ENCODE measurements at regions not wholly inside any gene's neighbourhood (a gene's known extent, or its start where the extent isn't known, plus 50 kb on each side); places are given as distances from the start of the nearest gene placed in this dataset.
"Not testable (repeated sequence)": the region's sequence is repeated elsewhere in the genome, so short reads cannot be mapped to it uniquely, and the experiment has no call there.

GRCh38 chr4:36609661-36610060 lies 328.2 kb downstream of the DTHD1 start:
- DNase-seq, result no peak

GRCh38 chr4:36610628-36611027 lies 329.2 kb downstream of the DTHD1 start:
- no peak for DNase-seq

DNA sequence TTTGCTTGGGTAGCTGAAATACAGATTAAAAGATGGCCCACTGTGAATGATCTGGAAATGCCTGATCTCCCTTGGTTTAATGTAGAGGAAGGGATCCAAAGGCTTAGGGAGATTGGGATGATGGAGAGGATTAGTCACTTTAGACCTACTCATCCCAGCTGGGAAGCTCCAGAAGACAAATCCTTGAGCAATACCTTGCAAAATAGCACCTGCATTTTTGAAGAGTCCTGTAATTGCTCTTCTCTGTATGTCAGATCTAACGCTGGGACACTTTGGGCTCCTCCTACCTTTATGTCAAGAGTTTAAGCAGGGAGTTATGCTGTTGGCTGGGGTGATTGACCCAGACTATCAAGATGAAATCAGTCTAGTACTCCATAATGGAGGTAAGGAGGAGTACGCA lies 331.7 kb downstream of the DTHD1 start:
- DNase-seq, result not testable (repeated sequence)

DNA sequence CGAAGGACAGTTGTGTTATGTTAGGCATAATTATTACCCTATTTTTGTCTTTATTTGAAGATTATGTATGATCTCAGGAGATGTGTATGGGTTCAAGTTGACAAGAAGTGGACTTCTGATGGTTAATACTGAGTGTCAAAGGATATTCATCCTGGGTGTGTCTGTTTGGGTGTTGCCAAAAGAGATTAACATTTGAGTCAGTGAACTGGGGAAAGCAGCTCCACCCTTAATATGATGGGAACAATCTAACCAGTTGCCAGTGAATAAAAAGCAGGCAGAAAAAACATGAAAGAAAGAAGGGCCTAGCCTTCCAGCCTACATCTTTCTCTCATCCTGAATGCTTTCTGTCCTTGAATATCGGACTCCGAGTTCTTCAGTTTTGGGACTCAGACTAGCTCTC lies 332.6 kb downstream of the DTHD1 start:
- no peak for DNase-seq

DNA sequence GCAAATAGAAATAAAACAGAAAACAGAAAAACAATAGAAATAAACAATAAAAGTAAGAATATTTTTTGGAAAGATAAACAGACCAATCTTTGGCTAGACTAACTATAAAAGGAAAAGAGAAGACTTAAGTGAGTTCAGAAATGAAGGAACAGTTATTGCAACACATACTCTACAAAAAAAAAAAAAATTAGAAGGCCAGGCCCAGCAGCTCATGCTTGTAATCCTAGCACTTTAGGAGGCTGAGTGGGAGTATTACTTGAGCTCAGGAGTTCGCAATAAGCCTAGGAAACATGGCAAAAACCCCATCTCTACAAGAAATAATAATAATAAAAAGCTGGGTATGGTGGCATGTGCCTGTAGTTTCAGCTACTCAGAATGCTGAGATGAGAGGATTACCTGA lies 336.7 kb downstream of the DTHD1 start:
- DNase-seq, result no peak

- DNase-seq, result no peak
Measured at GRCh38 chr4:36624030-36624429, 342.6 kb downstream of the DTHD1 start.

- DNase-seq, result no peak
Measured at GRCh38 chr4:36638273-36638811, 356.9 kb downstream of the DTHD1 start.

DNA sequence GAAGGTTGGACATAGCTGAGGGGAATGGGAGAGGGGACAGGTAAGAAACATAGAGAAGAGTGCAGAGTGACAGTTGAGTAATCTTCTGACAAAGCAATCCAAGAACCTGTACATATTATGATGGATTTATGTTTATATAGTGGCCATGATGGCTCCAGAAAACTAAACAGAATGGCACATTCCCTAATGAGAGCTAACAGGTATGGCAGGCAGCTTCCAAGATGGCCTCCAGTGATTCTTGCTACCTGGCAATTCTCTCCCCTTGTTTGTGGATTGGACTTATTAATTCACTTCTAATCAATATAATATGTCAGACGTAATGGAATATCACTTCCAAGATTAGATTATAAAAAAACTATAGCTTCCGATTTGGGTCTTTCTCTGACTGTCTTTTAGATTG lies 359.5 kb downstream of the DTHD1 start:
- no peak for DNase-seq

GRCh38 chr4:36651253-36651652 lies 369.8 kb downstream of the DTHD1 start:
- DNase-seq, result no peak

DNA sequence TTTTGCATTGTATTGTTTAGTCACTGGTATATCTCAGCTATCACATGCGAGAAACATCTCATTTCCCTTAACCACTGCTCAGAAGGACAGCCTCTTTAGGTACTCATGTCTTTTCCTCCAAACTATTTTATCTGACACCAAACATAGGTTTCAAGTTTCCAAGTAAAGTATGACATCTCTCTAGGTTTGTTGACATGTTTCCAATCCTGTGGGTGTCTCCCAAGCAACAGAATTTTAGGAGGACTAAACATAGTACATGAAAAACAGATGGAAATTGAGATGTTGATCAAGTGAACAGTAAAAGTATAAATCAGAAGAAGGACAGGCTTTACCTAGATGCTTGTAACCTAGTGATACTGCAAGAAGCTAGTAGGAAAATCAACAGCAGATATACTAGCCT lies 371.4 kb downstream of the DTHD1 start:
- DNase-seq, result no peak

- no peak for DNase-seq
Measured at GRCh38 chr4:36665985-36666527, 384.6 kb downstream of the DTHD1 start.

DNA sequence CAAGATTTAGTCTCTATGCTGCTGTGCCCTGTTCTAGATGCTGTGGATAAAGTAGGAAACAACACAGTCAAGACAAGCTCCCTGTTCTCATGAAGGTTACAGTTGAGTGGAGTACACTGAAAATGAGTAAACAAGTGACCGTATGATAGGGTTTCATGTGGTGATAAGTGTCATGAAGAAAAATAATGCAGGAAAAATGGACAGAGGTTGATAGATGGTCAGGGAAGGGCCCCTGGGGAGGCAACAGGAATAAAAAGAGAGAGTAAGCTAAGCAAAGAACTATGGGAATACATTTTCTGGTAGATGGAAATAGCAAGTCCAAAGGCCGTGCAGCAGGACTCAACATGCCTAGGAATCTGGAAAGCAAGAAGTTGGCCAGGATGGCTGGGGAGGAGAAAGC lies 394.0 kb downstream of the DTHD1 start:
- no peak for DNase-seq

GRCh38 chr4:36676139-36677050 lies 395.0 kb downstream of the DTHD1 start:
- DNase-seq, result no peak

- DNase-seq, result no peak
Measured at GRCh38 chr4:36677112-36677511, 395.7 kb downstream of the DTHD1 start.

DNA sequence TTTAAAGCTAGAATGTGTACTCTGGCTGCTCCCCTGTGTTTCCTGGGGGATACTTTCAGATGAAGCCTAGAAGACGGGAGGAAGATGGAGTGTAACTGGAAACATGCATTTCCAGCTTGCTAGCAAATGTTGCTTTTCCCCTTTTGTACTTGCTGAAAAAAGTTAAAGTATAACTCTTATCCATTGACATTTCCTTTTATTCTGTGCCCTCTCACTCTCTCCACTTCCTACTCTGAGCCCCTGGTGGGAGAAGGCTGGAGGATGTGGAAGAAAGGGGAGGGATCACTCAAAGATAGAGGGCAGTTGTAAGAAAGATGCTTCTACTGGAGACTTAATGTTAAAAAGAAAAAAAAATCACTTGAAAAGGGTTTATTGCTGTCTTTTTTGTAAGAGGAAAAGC lies 396.5 kb downstream of the DTHD1 start:
- no peak for DNase-seq

DNA sequence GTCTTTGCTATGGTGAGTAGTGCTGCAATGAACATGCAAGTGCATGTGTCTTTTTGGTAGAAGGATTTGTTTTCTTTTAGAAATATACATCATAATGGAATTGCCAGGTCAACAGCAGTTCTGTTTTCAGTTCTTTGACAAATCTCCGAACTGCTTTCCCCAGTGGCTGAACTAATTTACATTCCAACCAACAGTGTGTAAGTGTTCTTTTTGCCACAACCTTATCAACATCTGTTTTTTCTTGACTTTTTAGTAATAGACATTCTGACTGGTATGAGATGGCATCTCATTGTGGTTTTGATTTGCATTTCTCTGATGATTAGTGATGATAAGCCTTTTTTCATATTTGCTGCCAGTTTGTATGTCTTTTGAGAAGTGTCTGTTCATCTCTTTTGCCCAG lies 406.3 kb downstream of the DTHD1 start:
- no peak for DNase-seq

DNA sequence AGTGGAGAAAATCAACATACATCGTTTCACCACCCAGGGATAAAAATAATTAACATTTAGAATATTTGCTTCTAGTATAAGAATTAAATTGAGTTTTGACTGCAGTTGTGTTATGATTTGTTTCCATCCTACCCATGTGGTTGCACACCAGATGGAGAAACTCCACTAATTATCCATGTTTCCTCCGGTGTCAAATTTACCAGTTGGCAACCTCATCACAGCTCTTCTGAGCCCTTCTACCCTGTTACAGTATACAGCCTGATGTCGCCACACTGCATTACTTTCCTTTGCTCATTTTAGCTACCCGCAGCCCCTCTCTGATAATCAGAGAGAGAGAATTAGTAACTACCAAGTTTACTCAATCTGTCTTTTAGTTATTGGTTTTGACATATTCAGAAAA lies 411.2 kb downstream of the DTHD1 start:
- no peak for DNase-seq

DNA sequence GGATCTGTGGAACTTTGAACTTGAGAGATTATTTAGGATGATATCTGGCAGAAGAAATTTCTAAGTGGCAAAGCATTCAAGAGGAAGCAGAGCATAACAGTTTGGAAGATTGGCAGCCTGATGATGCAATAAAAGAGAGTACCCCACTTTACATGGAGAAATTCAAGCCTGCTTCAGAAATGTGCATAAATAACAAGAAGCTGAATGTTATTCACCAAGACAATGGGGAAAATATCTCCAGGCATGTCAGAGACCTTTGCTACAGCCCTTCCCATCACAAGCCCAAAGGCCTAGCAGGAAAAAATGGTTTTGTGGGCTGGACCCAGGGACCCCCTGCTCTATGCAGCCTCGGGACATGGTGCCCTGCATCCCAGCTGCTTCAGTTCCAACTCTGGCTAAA lies 420.8 kb downstream of the DTHD1 start:
- DNase-seq, result no peak

DNA sequence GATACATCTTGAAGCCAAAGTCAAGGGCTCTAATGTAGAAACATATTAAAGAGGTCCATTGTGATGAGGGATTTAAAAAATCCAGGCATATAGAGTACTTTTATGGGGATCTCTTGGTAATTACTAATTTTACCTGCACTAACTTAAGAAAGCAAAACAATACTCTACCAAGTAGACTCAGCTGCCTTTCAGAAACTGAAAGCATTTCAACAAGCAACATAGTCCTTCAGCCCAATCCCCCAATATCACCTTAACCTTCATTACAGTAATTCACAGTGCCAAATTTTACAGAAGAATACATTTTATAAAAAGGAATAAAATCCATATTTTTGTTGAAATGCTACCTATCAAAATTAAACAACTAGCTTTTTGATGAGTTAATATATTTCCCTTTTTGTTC lies 422.9 kb downstream of the DTHD1 start:
- DNase-seq, result no peak

GRCh38 chr4:36709991-36710390 lies 428.6 kb downstream of the DTHD1 start:
- no peak for DNase-seq

- no peak for DNase-seq
Measured at GRCh38 chr4:36712013-36712412, 430.6 kb downstream of the DTHD1 start.

GRCh38 chr4:36716874-36717273 lies 435.5 kb downstream of the DTHD1 start:
- DNase-seq, result no peak

- no peak for DNase-seq
Measured at GRCh38 chr4:36719425-36719824, 438.0 kb downstream of the DTHD1 start.

DNA sequence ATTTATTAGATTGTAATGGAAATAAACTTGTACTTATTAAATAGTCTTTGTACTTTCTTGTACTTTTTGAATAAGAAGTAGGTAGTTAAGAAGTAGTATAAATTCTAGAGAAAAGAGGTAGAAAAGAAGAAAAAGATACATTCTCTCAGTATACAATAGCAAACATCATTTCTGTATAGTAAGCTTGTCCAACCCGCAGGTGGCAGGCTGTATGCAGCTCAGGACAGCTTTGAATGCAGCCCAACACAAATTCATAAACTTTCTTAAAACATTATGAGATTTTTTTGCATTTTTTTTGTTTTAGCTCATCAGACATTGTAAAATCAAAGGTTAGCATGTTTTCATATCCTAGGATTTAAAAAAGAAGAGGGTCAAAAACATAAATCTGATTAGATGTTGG lies 441.6 kb downstream of the DTHD1 start:
- no peak for DNase-seq

GRCh38 chr4:36734334-36734733 lies 452.9 kb downstream of the DTHD1 start:
- DNase-seq, result no peak
